HUES64 (cell line): ENCODE measurements at regions not wholly inside any gene's neighbourhood (a gene's known extent, or its start where the extent isn't known, plus 50 kb on each side); places are given as distances from the start of the nearest gene placed in this dataset.

Experiments used
- H3K27ac ChIP-seq: 2 replicates; pipeline ENCODE4 v1.7.0; 2013; ENCODE audit warnings: low read depth, low read length, inconsistent platforms
- H3K27me3 ChIP-seq: 2 replicates; pipeline ENCODE4 v1.6.1; 2013; ENCODE audit warnings: mild to moderate bottlenecking, low read length; ENCODE audit not compliant: insufficient read depth
- H3K36me3 ChIP-seq: 2 replicates; pipeline ENCODE4 v1.6.1; 2013; ENCODE audit warnings: mild to moderate bottlenecking, low read length; ENCODE audit not compliant: insufficient read depth
- H3K4me1 ChIP-seq: 2 replicates; pipeline ENCODE4 v1.6.1; 2013; ENCODE audit warnings: mild to moderate bottlenecking, low read length, moderate library complexity; ENCODE audit not compliant: insufficient read depth
- H3K4me3 ChIP-seq: 2 replicates; pipeline ENCODE4 v1.5.1; 2013; ENCODE audit warnings: mild to moderate bottlenecking, low read length, moderate library complexity
- H3K9ac ChIP-seq: 2 replicates; pipeline ENCODE4 v1.6.1; 2013; ENCODE audit warnings: mild to moderate bottlenecking, low read depth, low read length
- H3K9me3 ChIP-seq: 2 replicates; pipeline ENCODE4 v1.6.1; 2013; ENCODE audit warnings: low read depth, low read length; ENCODE audit not compliant: insufficient read depth
- WGBS: fragments of 150-250, 120-280 bp; methylation state at CpG from one replicate; pipeline ENCODE4 v1.1.7; 2013; ENCODE audit warnings: missing lambda C conversion rate; 5-methylcytosine and 5-hydroxymethylcytosine counted together

GRCh38 chr14:97581016-97581415, 783.8 kb downstream of the VRK1 start:
- WGBS = 69% methylated on average over 4 of the region's 4 CpGs
- no peaks in the 10 kb centered on the region for H3K36me3 ChIP-seq
- H3K4me3 ChIP-seq = no peak overlapping the region
- H3K4me1 ChIP-seq = no peaks in the 10 kb centered on the region
- H3K27me3 ChIP-seq = no peaks in the 10 kb centered on the region
- no peak overlapping the region for H3K27ac ChIP-seq
- H3K9ac ChIP-seq = no peak overlapping the region
- no peaks in the 10 kb centered on the region for H3K9me3 ChIP-seq

GRCh38 chr14:97582022-97582421, 784.8 kb downstream of the VRK1 start:
- 100% methylated on average over 1 of the region's 1 CpG for WGBS
- Histone ChIP-seq H3K27ac (no peak overlapping the region), H3K4me1 (no peaks in the 10 kb centered on the region), H3K9me3 (no peaks in the 10 kb centered on the region), H3K9ac (no peak overlapping the region), H3K27me3 (no peaks in the 10 kb centered on the region), H3K4me3 (no peak overlapping the region), H3K36me3 (no peaks in the 10 kb centered on the region)

- H3K9ac ChIP-seq = no peak overlapping the region
- no peak overlapping the region for H3K27ac ChIP-seq
- 73% methylated on average over 2 of the region's 2 CpGs for WGBS
- no peak overlapping the region for H3K4me3 ChIP-seq
- no peaks in the 10 kb centered on the region for H3K4me1 ChIP-seq
- H3K9me3 ChIP-seq = no peaks in the 10 kb centered on the region
- no peaks in the 10 kb centered on the region for H3K36me3 ChIP-seq
- no peaks in the 10 kb centered on the region for H3K27me3 ChIP-seq
These were observed 787.3 kb downstream of the VRK1 start for GRCh38 chr14:97584528-97584927.

GRCh38 chr14:97592341-97592980, 795.3 kb downstream of the VRK1 start:
- Histone ChIP-seq H3K9me3 (no peaks in the 10 kb centered on the region), H3K4me1 (no peaks in the 10 kb centered on the region), H3K27me3 (no peaks in the 10 kb centered on the region), H3K36me3 (no peaks in the 10 kb centered on the region), H3K4me3 (no peak overlapping the region), H3K27ac (no peak overlapping the region), H3K9ac (no peak overlapping the region)
- WGBS = 87% methylated on average over 5 of the region's 5 CpGs

- Histone ChIP-seq H3K27me3 (no peaks in the 10 kb centered on the region), H3K27ac (no peak overlapping the region), H3K4me1 (no peaks in the 10 kb centered on the region), H3K9ac (no peak overlapping the region), H3K9me3 (no peaks in the 10 kb centered on the region), H3K36me3 (no peaks in the 10 kb centered on the region), H3K4me3 (no peak overlapping the region)
- WGBS = 92% methylated on average over 1 of the region's 1 CpG
These were observed 797.1 kb downstream of the VRK1 start for GRCh38 chr14:97594306-97594705.

GRCh38 chr14:97602438-97603117, 805.4 kb downstream of the VRK1 start:
- Histone ChIP-seq H3K36me3 (no peaks in the 10 kb centered on the region), H3K27ac (no peak overlapping the region), H3K27me3 (no peaks in the 10 kb centered on the region), H3K4me1 (no peaks in the 10 kb centered on the region), H3K9me3 (peaks cover 5% of the 10 kb centered on the region; the same call in 1 of the 2 replicates), H3K9ac (no peak overlapping the region), H3K4me3 (no peak overlapping the region)
- WGBS = 90% methylated on average over 13 of the region's 13 CpGs

GRCh38 chr14:97603201-97603600, 806.0 kb downstream of the VRK1 start:
- no peak overlapping the region for H3K4me3 ChIP-seq
- no peaks in the 10 kb centered on the region for H3K4me1 ChIP-seq
- no peaks in the 10 kb centered on the region for H3K27me3 ChIP-seq
- H3K27ac ChIP-seq = no peak overlapping the region
- 96% methylated on average over 3 of the region's 3 CpGs for WGBS
- H3K9ac ChIP-seq = no peak overlapping the region
- no peaks in the 10 kb centered on the region for H3K36me3 ChIP-seq
- peaks cover 5% of the 10 kb centered on the region; the same call in 1 of the 2 replicates for H3K9me3 ChIP-seq

- no peaks in the 10 kb centered on the region for H3K36me3 ChIP-seq
- no peaks in the 10 kb centered on the region for H3K27me3 ChIP-seq
- no peaks in the 10 kb centered on the region for H3K4me1 ChIP-seq
- H3K4me3 ChIP-seq = no peak overlapping the region
- 95% methylated on average over 6 of the region's 6 CpGs for WGBS
- no peak overlapping the region for H3K27ac ChIP-seq
- H3K9ac ChIP-seq = no peak overlapping the region
- peaks cover 5% of the 10 kb centered on the region; the same call in 1 of the 2 replicates for H3K9me3 ChIP-seq
These were observed 807.5 kb downstream of the VRK1 start for GRCh38 chr14:97604731-97605130.

- Histone ChIP-seq H3K9me3 (peaks cover 14% of the 10 kb centered on the region), H3K36me3 (no peaks in the 10 kb centered on the region), H3K27me3 (no peaks in the 10 kb centered on the region), H3K4me3 (no peak overlapping the region), H3K27ac (no peak overlapping the region), H3K4me1 (no peaks in the 10 kb centered on the region; the same call in 1 of the 2 replicates), H3K9ac (no peak overlapping the region)
- 88% methylated on average over 2 of the region's 3 CpGs for WGBS
These were observed 821.2 kb downstream of the VRK1 start for GRCh38 chr14:97618401-97618800.

GRCh38 chr14:97618917-97619690, 821.9 kb downstream of the VRK1 start:
- WGBS = 97% methylated on average over 1 of the region's 1 CpG

GRCh38 chr14:97620066-97620465, 822.9 kb downstream of the VRK1 start:
- H3K4me3 ChIP-seq = no peak overlapping the region
- H3K27ac ChIP-seq = no peak overlapping the region
- 90% methylated on average over 3 of the region's 5 CpGs for WGBS
- no peaks in the 10 kb centered on the region for H3K36me3 ChIP-seq
- H3K27me3 ChIP-seq = no peaks in the 10 kb centered on the region
- no peaks in the 10 kb centered on the region; the same call in 1 of the 2 replicates for H3K4me1 ChIP-seq
- H3K9ac ChIP-seq = no peak overlapping the region
- H3K9me3 ChIP-seq = peaks cover 3% of the 10 kb centered on the region; the same call in 1 of the 2 replicates

More at GRCh38 chr14:97618917-97619690, 821.9 kb downstream of the VRK1 start:
- no peak overlapping the region for H3K9ac ChIP-seq
- H3K4me3 ChIP-seq = no peak overlapping the region
- H3K4me1 ChIP-seq = no peaks in the 10 kb centered on the region; the same call in 1 of the 2 replicates
- H3K27ac ChIP-seq = no peak overlapping the region
- H3K27me3 ChIP-seq = no peaks in the 10 kb centered on the region
- peaks cover 13% of the 10 kb centered on the region for H3K9me3 ChIP-seq
- H3K36me3 ChIP-seq = no peaks in the 10 kb centered on the region
